ENCODE measurements at regions not wholly inside any gene's neighbourhood (a gene's known extent, or its start where the extent isn't known, plus 50 kb on each side); places are given as distances from the start of the nearest gene placed in this dataset.

- DNase-seq (ENCODE audit: low read depth) = no peak
These were observed 54.7 kb downstream of the GLUD2 start for GRCh38 chrX:121102101-121102500.

GRCh38 chrX:121103381-121103780, 56.0 kb downstream of the GLUD2 start:
- no peak for DNase-seq (ENCODE audit: low read depth)

- DNase-seq (ENCODE audit: low read depth) = no peak
These were observed 59.2 kb downstream of the GLUD2 start for GRCh38 chrX:121106484-121107235.

- DNase-seq (ENCODE audit: low read depth) = no peak
These were observed 62.6 kb downstream of the GLUD2 start for GRCh38 chrX:121109986-121110385.

- DNase-seq (ENCODE audit: low read depth) = no peak
These were observed 63.1 kb downstream of the GLUD2 start for GRCh38 chrX:121110536-121110935.

GRCh38 chrX:121114691-121115090, 67.3 kb downstream of the GLUD2 start:
- no peak for DNase-seq (ENCODE audit: low read depth)

GRCh38 chrX:121120690-121121605, 73.5 kb downstream of the GLUD2 start:
- no peak for DNase-seq (ENCODE audit: low read depth)

- DNase-seq (ENCODE audit: low read depth) = no peak
These were observed 74.9 kb downstream of the GLUD2 start for GRCh38 chrX:121122332-121122731.

- no peak for DNase-seq (ENCODE audit: low read depth)
These were observed 81.8 kb downstream of the GLUD2 start for GRCh38 chrX:121128925-121129877.

GRCh38 chrX:121132675-121133074, 85.3 kb downstream of the GLUD2 start:
- no peak for DNase-seq (ENCODE audit: low read depth)

GRCh38 chrX:121135488-121136207, 88.2 kb downstream of the GLUD2 start:
- DNase-seq (ENCODE audit: low read depth) = no peak

- DNase-seq (ENCODE audit: low read depth) = no peak
These were observed 98.7 kb downstream of the GLUD2 start for GRCh38 chrX:121146059-121146628.

GRCh38 chrX:121150217-121150616, 102.8 kb downstream of the GLUD2 start:
- DNase-seq (ENCODE audit: low read depth) = no peak

GRCh38 chrX:121151293-121151692, 103.9 kb downstream of the GLUD2 start:
- DNase-seq (ENCODE audit: low read depth) = no peak

GRCh38 chrX:121154858-121155404, 107.5 kb downstream of the GLUD2 start:
- no peak for DNase-seq (ENCODE audit: low read depth)

- DNase-seq (ENCODE audit: low read depth) = no peak
These were observed 113.6 kb downstream of the GLUD2 start for GRCh38 chrX:121160987-121161386.

GRCh38 chrX:121161501-121161933, 114.1 kb downstream of the GLUD2 start:
- no peak for DNase-seq (ENCODE audit: low read depth)

- DNase-seq (ENCODE audit: low read depth) = no peak
These were observed 116.0 kb downstream of the GLUD2 start for GRCh38 chrX:121163443-121163842.

GRCh38 chrX:121165930-121166359, 118.5 kb downstream of the GLUD2 start:
- no peak for DNase-seq (ENCODE audit: low read depth)
